HG03196 (cell line): ENCODE measurements at regions not wholly inside any gene's neighbourhood (a gene's known extent, or its start where the extent isn't known, plus 50 kb on each side); places are given as distances from the start of the nearest gene placed in this dataset.

Source experiments
- ATAC-seq: cut with Tn5 transposase; IDR thresholded peaks from one replicate; pipeline ENCODE4 v1.9.1; 2021; ENCODE audit not compliant: unreplicated experiment

- no peak for ATAC-seq
Observed at GRCh38 chr7:91812388-91812787, 68.1 kb downstream of the MTERF1 start.

- no peak for ATAC-seq
Observed at GRCh38 chr7:91814189-91814588, 66.3 kb downstream of the MTERF1 start.
